PC-9 (cell line): ENCODE measurements at regions not wholly inside any gene's neighbourhood (a gene's known extent, or its start where the extent isn't known, plus 50 kb on each side); places are given as distances from the start of the nearest gene placed in this dataset.
"Not testable (repeated sequence)": the region's sequence is repeated elsewhere in the genome, so short reads cannot be mapped to it uniquely, and the experiment has no call there.

Experiments used
- BruUV-seq: library from RNA; stranded (reverse); fragments of 400-500 nt; replicated peaks from 2 replicates; lab custom pipeline; 2021; lab: Mats Ljungman, UMichigan
- CTCF ChIA-PET: fragments of 300-600 bp; sonication (Branson Sonifier 250); formaldehyde crosslinking; loops from one replicate; lab custom pipeline; 2022; ENCODE audit warnings: antibody characterized with exemption; lab: Charles Lee
- POLR2A ChIA-PET: fragments of 300-600 bp; sonication (Branson Sonifier 250); formaldehyde crosslinking; loops from one replicate; lab custom pipeline; 2022; ENCODE audit warnings: antibody characterized with exemption; ENCODE audit not compliant: unreplicated experiment; lab: Charles Lee
- DNase-seq, 2 experiments: peaks; one replicate each; pipeline versions ENCODE4 v3.0.0 to v3.0.0-alpha.2; 2015 to 2022; ENCODE audit warnings: mixed read lengths in 1 of 2
- H2AFZ ChIP-seq: fragments of 200-600 bp; sonication (generic); 2 replicates; pipeline ENCODE4 v1.8.1; 2017; ENCODE audit warnings: antibody characterized with exemption
- H3F3A ChIP-seq: fragments of 200-600 bp; sonication (generic); 2 replicates; pipeline ENCODE4 v1.8.1; 2017; ENCODE audit warnings: antibody characterized with exemption, mild to moderate bottlenecking, low read depth; ENCODE audit not compliant: insufficient read depth
- H3K27ac ChIP-seq: fragments of 200-600 bp; sonication (generic); 2 replicates; pipeline ENCODE4 v1.6.1; 2016; ENCODE audit warnings: mixed run types
- H3K27me3 ChIP-seq: fragments of 200-600 bp; sonication (generic); 2 replicates; pipeline ENCODE4 v1.6.1; 2016; ENCODE audit warnings: low read depth, mixed run types; ENCODE audit not compliant: insufficient read depth
- H3K36me3 ChIP-seq: fragments of 200-600 bp; sonication (generic); 2 replicates; pipeline ENCODE4 v1.6.1; 2016; ENCODE audit warnings: low read depth, mixed run types
- H3K4me1 ChIP-seq: fragments of 200-600 bp; sonication (generic); replicated peaks from 2 replicates; pipeline ENCODE4 v1.6.1; 2016; ENCODE audit warnings: mixed run types; ENCODE audit not compliant: insufficient read depth
- H3K4me2 ChIP-seq: fragments of 200-600 bp; sonication (generic); 2 replicates; pipeline ENCODE4 v1.6.1; 2017; ENCODE audit warnings: mixed run types
- H3K4me3 ChIP-seq: fragments of 200-600 bp; sonication (generic); 2 replicates; pipeline ENCODE4 v1.6.1; 2016; ENCODE audit warnings: mixed run types
- H3K79me2 ChIP-seq: fragments of 200-600 bp; sonication (generic); 2 replicates; pipeline ENCODE4 v1.6.1; 2017; ENCODE audit warnings: low read depth, mixed run types
- H3K9me2 ChIP-seq: fragments of 200-600 bp; sonication (generic); 2 replicates; pipeline ENCODE4 v1.8.1; 2017; ENCODE audit warnings: mild to moderate bottlenecking; ENCODE audit not compliant: insufficient read depth
- H3K9me3 ChIP-seq: fragments of 200-600 bp; sonication (generic); 2 replicates; pipeline ENCODE4 v1.8.1; 2016; ENCODE audit warnings: low read depth; ENCODE audit not compliant: insufficient read depth
- H4K20me1 ChIP-seq: fragments of 200-600 bp; sonication (generic); 2 replicates; pipeline ENCODE4 v1.8.1; 2017; ENCODE audit not compliant: insufficient read depth
- EZH2 ChIP-seq: fragments of 200-600 bp; sonication (generic); IDR thresholded peaks from 2 replicates; pipeline ENCODE4 v1.8.0; 2017; ENCODE audit warnings: antibody characterized with exemption, low read depth
- intact Hi-C: fragments of 100-400 bp; cut with micrococcal nuclease; formaldehyde crosslinking; loops from one replicate; pipeline ENCODE4 v1.10.0; 2022; ENCODE audit not compliant: unreplicated experiment
- TF ChIP-seq, protein P1 (sequence below): fragments of 200-600 bp; sonication (generic); conservative IDR thresholded peaks from 2 replicates; pipeline ENCODE4 v1.6.1; 2017; ENCODE audit warnings: mixed run types, antibody characterized with exemption, mild to moderate bottlenecking, moderate library complexity

DNA sequence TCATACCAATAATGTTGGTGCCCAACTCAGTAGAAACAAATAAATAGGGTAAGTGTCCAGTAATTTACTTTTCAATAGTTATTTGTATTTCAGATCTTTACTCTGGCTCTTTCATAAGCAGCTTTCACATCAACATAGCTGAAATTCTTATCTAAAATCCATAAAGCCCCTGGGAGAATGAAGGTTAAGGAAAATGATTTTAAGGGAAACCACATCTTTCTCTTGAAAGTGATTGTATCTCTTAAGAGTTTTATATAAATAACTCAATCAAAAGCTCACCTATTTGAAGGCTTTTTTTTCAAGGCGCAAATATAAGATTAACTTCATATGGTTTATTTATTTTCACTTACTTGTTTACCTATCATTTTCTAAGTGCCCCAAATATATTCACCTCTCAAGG lies 324.4 kb downstream of the HGF start:
- Histone ChIP-seq H3K79me2 (no peaks in the 10 kb centered on the region), H3K9me2 (no peaks in the 10 kb centered on the region), H3K4me3 (no peak overlapping the region), H3K27me3 (no peaks in the 10 kb centered on the region), H3F3A (no peaks in the 10 kb centered on the region), H3K36me3 (no peaks in the 10 kb centered on the region), H3K4me2 (no peak overlapping the region), H3K9me3 (no peaks in the 10 kb centered on the region; the same call in 1 of the 2 replicates), H2AFZ (no peak overlapping the region), H4K20me1 (no peaks in the 10 kb centered on the region), H3K27ac (no peak overlapping the region), H3K4me1 (no peaks in the 10 kb centered on the region)
- ChIA-PET POLR2A (no interaction called here), CTCF (no interaction called here)
- BruUV-seq = no TSS peak
- DNase-seq = no peak
- intact Hi-C loops = loop anchor here (5.0 to 10.0 kb wide), 2 partner anchors 148 to 371 kb away; no protein-coding TSS in a partner anchor
- no peak for TF ChIP-seq EZH2
- TF ChIP-seq, protein P1, sequence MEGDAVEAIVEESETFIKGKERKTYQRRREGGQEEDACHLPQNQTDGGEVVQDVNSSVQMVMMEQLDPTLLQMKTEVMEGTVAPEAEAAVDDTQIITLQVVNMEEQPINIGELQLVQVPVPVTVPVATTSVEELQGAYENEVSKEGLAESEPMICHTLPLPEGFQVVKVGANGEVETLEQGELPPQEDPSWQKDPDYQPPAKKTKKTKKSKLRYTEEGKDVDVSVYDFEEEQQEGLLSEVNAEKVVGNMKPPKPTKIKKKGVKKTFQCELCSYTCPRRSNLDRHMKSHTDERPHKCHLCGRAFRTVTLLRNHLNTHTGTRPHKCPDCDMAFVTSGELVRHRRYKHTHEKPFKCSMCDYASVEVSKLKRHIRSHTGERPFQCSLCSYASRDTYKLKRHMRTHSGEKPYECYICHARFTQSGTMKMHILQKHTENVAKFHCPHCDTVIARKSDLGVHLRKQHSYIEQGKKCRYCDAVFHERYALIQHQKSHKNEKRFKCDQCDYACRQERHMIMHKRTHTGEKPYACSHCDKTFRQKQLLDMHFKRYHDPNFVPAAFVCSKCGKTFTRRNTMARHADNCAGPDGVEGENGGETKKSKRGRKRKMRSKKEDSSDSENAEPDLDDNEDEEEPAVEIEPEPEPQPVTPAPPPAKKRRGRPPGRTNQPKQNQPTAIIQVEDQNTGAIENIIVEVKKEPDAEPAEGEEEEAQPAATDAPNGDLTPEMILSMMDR = no peak

DNA sequence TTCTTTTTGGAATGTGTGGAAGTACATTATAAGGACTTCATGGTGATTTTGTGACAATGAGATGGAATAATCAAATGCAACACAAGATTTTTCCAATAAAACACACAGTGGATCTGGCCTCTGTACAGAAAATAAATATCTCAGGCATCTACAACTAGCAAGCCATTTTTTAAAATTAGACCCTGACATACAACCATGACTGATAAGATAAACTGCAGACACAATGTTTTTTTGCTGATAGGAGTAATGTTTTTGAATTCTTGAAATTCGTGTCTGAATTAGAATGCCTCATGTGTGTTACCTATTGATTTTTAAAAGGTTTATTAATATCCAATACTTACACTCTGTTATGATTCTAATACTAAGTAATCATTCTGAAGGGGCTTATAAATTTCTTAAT lies 328.1 kb downstream of the HGF start:
- intact Hi-C loops = loop anchor here (10.0 kb wide), 1 partner anchor 367 kb away; no protein-coding TSS in a partner anchor
- Histone ChIP-seq H3K9me2 (no peaks in the 10 kb centered on the region), H3K4me1 (no peaks in the 10 kb centered on the region), H3K4me2 (no peak overlapping the region), H3K27me3 (no peaks in the 10 kb centered on the region), H3F3A (no peaks in the 10 kb centered on the region), H3K36me3 (no peaks in the 10 kb centered on the region), H3K9me3 (no peaks in the 10 kb centered on the region), H2AFZ (no peak overlapping the region), H3K4me3 (no peak overlapping the region), H3K27ac (no peak overlapping the region), H3K79me2 (no peaks in the 10 kb centered on the region), H4K20me1 (no peaks in the 10 kb centered on the region)
- TF ChIP-seq, protein P1 = no peak
- CTCF ChIA-PET = no interaction called here
- no TSS peak for BruUV-seq
- DNase-seq = no peak
- POLR2A ChIA-PET = no interaction called here

DNA sequence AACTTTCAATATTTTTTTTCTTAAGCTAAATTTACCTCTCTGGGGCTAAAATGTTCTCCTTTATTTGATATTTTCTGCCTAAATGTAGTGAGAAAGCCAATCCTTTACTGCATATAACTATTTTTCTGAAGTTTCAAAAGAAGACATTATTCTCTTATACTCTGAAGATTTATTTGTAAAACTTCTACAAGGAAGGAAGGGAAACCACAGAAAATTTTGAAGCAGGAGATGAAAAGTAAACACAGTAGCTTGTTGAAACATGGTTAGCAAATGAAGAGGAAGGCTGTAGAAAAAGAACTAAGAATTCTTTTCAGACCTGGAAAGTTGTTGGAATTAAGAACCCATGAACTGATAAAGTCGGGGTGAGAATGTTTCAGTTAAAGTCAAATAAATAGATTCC lies 330.3 kb downstream of the HGF start:
- Histone ChIP-seq H4K20me1 (no peaks in the 10 kb centered on the region), H3K36me3 (no peaks in the 10 kb centered on the region), H3F3A (no peaks in the 10 kb centered on the region), H2AFZ (no peak overlapping the region), H3K79me2 (no peaks in the 10 kb centered on the region), H3K4me3 (no peak overlapping the region), H3K27me3 (no peaks in the 10 kb centered on the region), H3K4me1 (no peaks in the 10 kb centered on the region), H3K27ac (no peak overlapping the region), H3K4me2 (no peak overlapping the region), H3K9me2 (no peaks in the 10 kb centered on the region), H3K9me3 (no peaks in the 10 kb centered on the region)
- BruUV-seq = no TSS peak
- ChIA-PET POLR2A (interaction anchor here (0.7 kb wide), 1 partner anchor 490 kb away, joined by 3 read pairs; no protein-coding TSS in a partner anchor), CTCF (no interaction called here)
- intact Hi-C loops = no loop called here
- no peak for DNase-seq
- no peak for TF ChIP-seq EZH2
- TF ChIP-seq, protein P1 = no peak

DNA sequence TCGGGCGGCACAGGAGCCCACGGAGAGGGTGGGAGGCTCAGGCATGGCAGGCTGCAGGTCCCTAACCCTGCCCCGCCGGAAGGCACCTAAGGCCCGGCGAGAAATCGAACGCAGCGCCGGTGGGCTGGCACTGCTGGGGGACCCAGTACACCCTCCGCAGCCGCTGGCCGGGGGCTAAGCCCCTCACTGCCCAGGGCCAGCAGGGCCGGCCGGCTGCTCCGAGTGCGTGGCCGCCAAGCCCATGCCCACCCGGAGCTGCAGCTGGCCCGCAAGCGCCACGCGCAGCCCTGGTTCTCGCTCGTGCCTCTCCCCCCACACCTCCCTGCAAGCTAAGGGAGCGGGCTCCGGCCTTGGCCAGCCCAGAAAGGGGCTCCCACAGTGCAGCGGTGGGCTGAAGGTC lies 332.7 kb downstream of the HGF start:
- H3K27me3 ChIP-seq, POLR2A ChIA-PET, CTCF ChIA-PET, H3K4me3 ChIP-seq, intact Hi-C loops, H3K36me3 ChIP-seq, H3K4me1 ChIP-seq, H2AFZ ChIP-seq, BruUV-seq, H3K79me2 ChIP-seq, H4K20me1 ChIP-seq, H3K27ac ChIP-seq, H3K9me2 ChIP-seq, DNase-seq, H3K4me2 ChIP-seq, H3K9me3 ChIP-seq, H3F3A ChIP-seq: not testable (repeated sequence)
